Stimulated activated CD4-positive, alpha-beta T cell treated with anti-CD3 and anti-CD28 coated beads, Interleukin-15, amount 100 ng/mL, for 1 hour (primary cell): ENCODE measurements at regions not wholly inside any gene's neighbourhood (a gene's known extent, or its start where the extent isn't known, plus 50 kb on each side); places are given as distances from the start of the nearest gene placed in this dataset.

Experiments used
- DNase-seq, 2 donors: peaks; one replicate each; pipeline ENCODE4 v3.0.0-alpha.2; 2020; ENCODE audit warnings: low read depth in 1 of 2, low spot score in 1 of 2

DNA sequence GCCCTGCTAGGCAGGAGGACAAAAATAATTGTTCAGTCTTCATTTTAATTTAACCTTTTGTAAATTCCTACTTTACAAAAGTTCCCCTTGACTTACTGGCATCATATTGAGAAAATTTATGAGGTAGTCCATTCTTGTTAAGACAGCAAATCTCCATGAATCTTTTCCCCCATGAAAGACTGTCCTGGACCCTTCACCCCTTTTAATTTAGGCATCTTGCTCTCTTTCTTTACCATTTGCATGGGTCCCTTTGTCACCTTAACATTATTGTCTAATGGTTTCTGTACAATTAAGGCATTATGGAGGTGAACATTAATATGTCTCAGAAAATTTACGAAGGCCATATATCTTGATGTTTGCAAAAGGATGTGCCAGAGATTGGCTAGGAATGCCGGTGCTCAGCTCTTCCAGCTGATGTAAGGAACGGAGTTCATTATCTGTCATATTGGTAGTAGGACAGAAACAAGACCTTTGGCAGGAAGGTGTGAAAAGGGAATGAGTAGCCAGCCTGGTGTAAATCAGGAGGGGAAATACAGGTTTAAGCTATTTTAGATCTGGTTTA is 382.8 kb upstream of the TSHZ2 start:
- DNase-seq: no peak

DNA sequence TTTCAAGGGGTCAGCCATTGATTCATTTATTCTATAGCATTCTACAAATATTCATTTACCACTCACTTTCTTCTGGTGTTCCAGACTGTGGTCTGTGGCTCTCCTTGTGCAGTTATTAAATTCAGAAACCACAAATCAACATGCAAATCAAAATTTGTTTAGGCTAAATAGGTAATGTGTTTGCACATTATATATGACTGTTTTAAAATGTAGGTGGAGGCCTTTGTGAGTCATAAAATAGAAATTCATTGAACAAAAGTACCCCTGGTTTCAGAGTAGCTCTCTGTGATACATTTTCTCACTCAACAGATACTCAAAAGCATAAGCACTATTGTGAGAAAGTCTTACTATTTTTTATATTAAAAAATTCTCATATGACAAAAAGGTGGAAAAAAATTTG is 385.5 kb upstream of the TSHZ2 start:
- DNase-seq: no peak

DNA sequence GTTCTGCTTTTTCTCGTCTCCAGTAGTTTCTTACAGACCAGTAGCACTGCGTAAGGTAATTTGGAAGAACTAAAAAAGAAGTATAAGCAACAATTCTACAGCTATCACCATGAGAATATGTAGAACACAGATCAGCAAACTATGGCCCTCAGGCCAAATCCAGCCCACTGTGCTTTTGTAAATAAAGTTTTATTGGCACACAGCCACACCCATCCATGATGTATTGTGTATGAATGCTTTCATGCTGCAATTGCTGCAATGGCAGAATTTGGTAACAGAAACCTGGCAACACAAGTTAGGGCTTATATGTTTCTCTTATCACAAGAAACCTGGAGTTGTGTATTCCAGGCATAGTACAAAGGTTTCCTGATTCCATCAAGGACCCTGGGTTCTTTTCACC is 386.8 kb upstream of the TSHZ2 start:
- no peak for DNase-seq

DNA sequence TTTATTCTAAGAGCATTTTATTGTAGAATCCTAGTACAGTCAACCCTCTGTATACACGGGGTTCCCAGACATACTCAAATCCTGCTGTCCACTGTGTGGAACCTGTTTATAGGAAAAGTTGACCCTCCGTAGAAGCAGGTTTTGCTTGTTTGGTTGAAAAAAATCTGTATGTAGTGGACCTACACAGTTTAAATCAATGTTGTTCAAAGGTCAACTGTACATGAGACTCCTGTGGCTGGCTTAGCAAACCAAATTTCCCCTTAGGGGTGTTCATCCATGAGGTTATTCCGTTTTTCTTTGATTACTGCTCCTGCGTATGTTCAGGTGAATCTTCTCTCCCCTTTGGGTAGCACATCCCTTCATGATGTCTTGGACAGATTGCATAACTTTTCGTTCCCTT is 387.0 kb upstream of the ZFP64 start:
- DNase-seq: no peak

DNA sequence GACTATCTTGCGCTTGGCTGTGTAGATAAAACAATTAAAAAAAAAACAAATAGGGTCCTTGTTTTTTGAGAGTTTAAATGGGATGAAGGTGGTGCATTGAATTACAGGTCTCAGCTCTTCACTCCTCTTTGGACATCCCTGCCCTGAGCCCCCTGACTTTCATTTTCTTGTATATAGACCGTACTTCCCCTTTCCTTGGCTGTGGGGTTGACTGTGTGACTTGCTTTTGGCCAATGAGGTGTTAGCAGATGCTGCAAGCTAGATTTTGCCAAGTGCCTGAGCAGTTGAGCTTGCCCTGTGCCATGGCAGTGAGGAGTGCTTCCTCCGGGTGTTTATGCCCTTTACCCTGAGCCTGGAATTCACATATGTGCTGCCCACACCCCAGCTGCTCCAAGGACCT is 386.1 kb upstream of the ZFP64 start:
- DNase-seq: no peak

DNA sequence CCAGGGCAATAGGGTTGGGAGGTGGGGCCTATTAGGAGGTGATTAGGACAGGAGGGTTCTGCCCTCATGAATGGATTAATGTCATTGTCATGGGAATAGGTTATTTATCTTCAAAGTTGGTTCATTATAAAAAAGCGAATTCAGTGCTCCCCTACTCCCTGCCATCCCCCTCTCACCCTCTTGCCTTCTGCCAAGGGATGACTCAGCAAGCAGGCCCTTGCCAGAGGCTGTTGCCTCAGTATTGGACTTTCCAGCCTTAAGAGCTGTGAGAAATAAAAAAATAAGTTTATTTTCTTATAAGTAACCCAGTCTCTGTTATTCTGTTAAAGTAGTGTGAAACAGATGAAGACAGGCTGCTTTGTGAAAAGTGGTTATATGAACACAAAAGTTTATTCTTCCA is 381.1 kb upstream of the ZFP64 start:
- DNase-seq: no peak

DNA sequence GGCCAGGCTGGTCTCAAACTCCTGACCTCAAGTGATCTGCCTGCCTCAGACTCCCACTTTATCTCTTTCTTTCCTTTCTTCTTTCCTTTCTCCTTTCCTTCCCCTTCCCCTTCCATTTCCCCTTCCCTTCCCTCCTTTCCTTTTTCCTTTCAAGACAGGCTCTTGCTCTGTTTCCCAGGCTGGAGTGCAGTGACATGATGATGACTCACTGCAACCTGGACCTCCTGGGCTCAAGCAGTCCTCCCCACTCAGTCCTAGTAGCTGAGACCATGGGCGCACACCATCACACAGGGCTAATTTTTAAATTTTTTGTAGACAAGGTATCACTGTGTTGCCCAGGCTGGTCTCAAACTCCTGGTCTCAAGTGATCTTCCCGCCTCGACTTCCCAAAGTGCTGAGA is 377.6 kb upstream of the ZFP64 start:
- no peak for DNase-seq

DNA sequence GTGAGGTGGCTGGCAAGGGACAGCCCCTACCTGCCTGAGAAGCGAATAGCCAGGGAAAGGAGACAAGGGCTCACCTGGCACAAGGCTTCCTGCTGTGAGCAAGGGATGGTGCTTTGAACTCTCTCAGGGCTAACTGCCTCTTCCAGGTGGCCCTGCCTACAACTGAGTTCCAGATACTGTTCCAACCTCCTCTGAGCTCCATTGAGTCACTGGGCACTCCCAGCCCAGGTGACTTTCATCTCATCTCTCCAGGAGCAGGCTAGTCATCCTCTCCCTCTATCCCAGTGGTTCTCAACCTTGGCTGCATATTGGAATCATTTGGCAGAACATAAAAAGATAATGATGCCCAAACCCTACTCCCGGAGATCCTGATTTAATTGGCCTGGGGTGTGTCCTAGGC is 374.0 kb upstream of the ZFP64 start:
- DNase-seq: no peak

DNA sequence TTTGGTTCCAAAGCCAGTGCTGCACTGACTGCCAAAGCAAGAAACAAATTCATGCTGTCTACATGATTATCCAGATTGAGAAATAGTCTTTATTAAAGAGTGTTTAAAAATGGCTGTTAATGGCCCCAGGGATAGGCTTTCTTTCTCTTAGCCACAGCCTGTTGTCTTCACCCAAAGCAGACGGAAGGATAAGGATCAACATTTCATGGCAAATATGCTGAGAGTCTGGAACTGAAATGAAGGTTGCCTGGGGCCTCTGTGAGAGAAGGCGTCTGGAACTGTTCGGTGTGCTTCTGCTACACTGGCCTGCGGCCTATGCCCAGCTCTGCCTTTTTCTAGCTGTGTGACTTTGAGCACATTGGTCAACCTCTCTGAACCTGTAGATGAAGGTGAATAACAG is 373.0 kb upstream of the ZFP64 start:
- DNase-seq: no peak

DNA sequence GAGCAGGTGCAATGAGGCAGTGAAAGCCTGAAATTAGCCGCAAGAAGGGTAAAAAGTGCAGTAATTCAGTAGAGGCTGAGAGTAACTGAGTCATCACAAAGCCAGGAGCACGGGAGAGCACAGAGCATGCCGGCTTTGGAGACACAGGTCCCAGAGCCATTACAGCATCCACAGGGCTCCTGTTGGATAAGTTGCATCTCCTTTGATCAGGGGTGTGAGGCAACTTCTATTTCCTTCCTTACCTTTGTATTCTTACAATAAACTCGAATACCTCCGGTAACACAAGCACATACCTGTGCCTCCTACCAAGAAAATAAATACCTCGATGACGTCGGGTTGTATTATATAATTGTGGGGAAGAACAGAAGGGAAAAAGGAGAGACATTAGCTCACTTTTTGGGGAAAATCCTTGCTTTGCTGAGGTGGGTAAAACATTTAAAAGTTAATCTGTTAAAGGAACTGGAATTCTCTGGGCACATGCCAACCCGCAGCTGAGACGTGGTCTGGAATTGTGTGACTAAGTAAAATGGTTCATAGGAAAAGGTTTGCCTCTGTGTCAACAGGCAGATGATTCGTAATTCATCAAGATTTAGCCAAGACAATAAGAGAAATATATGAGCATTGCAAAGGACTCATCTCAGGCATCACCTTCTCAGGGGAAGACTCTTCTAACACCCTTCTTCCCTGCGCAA is 360.7 kb upstream of the ZFP64 start:
- DNase-seq: no peak

DNA sequence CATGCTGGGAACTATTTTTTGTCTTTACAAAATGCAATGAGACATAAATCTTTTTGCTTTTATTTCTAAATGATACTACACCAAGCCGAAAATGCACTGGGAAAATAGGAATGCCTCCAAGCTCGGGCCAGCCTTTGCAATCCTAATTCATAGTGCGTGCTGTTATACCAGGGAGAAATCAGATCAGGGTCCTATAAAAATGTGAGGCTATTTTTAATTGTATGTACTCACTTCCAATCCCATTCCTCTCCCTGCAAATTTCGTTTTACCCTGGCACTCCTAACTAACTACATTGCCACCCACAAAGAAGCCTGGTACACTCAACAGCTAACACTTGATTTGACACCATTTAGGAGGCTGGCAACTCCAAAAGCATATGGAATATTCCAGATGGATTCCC is 350.6 kb upstream of the ZFP64 start:
- no peak for DNase-seq

DNA sequence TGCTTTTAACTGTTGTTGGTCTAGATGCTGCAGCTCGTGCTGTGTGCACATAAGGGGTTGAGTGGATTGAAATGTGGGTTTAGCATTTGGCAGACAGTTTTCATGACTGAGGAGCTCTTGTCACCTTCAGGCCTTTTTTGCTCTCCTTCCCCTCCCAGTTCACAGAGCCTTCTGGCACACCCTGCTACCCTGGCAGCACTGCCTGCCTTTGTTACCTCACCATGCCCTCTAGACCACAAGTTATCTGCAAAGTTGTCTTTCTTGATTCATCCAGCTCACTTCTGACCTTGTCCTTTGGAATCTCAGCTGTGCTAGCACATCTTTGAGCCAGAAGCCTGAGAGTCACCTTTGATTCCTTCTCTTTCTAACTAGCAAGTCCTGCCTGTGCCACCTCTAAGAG is 348.9 kb upstream of the ZFP64 start:
- DNase-seq: no peak

DNA sequence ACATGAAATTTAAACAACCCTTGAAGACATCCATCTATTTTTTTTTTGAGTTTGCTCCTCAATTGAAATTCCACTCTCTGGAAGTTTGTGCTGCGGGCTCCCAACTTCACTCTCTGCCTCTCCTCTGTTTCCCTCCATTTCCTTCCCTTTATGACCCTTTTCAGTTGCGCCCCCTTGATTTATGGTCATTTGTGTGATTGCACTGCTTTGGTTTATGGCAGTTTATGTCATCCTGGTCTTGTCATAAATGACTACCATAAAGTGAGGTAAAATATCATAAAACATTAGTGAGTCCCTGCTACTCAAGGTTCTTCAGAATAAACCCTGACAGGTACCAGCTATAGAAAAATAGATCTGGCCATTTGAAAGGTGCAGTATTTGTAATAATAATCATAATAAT is 348.3 kb upstream of the ZFP64 start:
- DNase-seq: no peak

DNA sequence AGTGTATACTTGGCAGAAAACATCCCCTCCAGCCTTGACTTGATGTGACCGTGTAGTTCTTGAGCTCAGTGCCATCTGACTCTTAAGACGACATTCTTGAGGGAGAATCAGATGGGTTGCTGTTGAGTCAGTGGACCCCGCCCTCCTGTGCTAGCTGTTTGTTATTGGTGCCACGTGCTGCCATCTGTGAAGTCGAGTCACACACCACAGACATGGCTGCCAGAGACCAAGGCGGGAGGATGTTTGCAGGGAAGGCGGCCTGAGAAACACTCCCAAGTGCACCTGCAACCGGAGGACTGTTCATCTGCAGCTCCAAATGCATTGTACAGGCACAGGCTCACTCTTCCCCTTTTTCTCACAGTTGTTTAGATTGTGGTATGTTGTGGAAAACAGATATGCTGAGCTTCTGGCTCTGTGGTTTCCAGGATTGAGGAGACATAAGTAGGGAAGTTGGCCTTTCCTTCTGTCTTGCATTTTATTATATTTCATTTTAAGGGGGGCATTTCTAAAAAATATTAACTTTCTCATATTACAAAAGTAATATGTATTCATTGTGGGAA is 345.3 kb upstream of the ZFP64 start:
- no peak for DNase-seq

DNA sequence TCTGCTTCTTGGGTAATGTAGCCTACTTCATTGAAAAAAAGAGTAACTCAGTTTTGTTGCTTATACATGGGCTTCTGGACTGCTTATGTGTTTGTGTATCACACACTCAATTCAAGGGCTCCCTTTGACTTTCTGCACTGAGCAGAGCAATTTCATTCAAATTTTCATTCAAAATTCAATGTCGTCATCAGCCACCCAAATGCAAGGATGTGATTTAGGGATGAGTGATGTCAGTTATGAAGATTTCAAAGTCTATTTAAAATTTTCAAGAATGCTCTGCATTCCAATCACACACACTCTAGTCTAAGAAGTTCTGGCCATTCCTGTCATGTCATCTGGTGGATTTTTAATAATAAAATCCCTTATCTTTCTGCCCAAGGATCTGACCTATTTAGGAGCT is 344.5 kb upstream of the ZFP64 start:
- DNase-seq: no peak

DNA sequence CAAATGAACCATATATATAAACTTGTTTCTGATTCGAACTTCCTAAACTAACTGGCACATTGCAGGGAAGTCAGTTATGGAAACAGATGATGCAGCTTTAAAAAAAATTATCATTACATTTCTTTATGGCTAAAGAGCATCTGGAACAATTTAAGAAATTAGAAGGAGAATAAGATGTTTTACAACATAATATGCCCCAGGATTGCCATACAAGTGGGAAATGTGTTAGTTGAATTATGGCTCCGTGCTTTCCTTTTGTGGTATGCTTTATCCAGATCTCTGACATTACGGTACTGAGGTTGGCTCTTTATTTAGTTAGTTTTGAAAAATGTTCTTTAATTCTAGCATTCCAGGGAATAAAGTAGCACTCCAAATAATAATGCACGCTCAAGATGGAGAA is 343.0 kb upstream of the ZFP64 start:
- no peak for DNase-seq

DNA sequence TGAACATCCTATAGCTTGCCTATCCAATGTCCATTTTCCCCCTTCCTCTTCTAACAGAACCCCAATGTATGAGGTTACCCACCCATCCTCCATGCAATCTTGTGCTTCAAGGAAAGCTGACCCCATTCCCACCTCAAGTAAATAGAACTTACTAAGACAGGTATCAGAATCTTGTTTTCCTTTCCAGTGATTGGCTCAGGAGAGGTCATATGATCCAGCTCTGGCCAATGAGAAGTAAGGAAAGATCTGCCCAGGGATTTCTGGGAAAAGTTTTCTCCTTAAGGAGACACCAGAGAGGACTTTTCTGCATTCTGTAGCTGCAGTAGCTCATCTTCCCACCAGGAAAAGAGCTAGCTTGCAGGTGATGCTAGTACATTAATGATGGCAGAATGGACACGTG is 341.8 kb upstream of the ZFP64 start:
- no peak for DNase-seq

DNA sequence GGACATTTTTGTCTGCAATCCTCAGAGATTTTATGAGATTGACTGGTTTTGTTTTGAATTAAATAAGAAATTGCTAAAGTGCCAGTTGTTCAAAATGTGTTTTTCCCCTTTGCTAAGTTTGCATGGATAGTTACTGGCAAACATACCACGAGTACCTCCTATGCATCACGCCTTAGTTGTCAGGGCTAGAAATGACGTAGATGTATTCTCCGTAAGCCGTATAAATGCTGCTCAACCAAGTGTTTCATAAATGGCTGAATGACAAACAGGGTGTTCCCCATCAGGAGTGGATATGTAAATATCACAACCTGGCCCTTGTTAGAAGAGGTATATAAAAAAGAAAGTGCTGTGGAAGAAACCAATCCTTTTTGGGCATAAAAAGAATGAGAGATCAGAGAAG is 341.1 kb upstream of the ZFP64 start:
- DNase-seq: no peak

DNA sequence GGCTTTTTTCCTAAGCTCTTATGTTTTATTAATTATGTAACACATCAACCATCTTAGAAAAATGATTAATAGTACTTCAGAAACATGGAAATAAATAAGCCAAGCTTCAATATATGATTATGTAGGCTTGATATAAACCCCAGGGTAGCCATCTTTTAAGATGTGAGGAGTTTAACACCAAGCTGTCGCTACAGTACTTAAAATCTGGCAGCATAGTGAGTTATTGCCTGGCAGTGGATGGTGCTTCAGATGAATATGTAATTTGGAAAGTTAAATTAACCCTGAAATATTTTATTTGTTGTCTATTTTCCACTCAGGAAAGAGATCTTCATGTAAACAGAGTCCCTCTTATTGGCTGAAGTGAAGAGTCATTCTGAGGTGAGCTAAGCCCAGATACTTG is 339.0 kb upstream of the ZFP64 start:
- DNase-seq: no peak

DNA sequence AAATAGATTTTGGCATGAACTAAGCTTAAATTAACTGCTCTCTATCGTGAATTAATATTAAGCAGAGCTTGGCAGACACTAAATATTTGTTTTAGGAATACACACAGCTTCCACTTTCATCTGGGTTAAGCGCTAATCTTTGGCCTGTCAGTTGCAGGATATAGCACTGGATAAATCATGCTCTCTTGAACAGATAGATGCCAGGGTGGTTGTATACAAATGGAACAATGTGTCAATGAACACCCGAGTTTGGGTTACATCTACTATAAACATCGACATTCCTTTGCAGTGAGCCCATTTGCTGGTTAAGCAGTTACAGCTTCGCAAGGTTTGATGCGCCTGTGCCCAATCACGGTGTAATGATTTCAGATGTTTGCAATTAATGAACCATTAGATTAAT is 338.2 kb upstream of the ZFP64 start:
- no peak for DNase-seq

DNA sequence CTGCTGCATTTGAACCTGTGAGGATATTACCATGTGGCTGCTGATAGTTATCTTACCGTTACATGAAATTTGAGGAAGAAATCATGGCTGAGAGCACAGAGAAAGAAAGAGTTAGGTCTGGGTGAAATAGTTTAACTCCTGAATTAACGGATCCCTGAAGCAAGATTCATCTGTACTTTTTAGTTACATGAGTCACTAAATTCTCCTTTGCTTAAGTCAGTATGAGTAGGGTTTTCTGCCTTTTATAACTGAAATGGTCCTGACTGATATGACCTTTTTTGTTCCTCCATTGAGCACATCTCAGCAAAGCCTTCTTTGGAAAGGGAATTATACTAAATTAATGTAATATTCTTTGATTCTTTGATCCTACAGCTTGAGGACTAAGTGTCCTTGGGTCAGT is 333.3 kb upstream of the ZFP64 start:
- no peak for DNase-seq

DNA sequence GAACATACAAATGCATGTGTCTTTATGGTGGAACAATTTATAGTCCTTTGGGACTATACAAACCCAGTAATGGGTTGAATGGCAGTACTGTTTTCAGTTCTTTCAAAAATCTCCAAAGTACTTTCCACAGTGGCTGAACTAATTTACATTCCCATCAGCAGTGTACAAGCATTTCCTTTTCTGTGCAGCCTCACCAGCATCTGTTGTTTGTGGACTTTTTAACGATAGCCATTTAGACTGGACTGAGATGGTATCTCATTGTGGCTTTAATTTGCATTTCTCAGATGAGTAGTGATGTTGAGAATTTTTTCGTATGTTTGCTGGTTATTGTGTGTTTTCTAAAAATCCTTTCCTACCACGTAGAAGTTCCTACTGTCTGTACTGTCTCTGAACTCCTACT is 327.2 kb upstream of the ZFP64 start:
- no peak for DNase-seq

DNA sequence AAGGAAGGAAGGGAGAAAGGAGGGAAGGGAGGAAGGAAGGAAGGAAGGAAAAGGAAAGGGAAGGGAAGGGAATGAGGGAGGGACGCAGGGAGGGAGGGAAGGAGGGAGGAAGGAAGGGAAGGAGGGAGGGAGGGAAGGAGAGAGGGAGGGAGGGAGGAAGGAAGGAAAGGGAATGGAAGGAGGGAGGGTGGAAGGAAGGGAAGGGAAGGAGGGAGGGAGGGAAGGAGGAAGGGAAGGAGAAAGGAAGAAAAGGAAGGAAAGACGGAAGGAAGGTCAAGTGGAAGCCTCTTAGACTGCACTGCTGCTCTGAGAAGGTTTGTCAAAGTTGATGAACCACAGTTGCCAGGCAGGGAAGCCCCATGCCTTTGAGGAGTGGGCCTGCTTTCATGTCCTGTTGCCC is 324.3 kb upstream of the ZFP64 start:
- DNase-seq: no peak
